Muscle layer of colon (tissue), 2 donors: ENCODE measurements at regions not wholly inside any gene's neighbourhood (a gene's known extent, or its start where the extent isn't known, plus 50 kb on each side); places are given as distances from the start of the nearest gene placed in this dataset.
"Not testable (repeated sequence)": the region's sequence is repeated elsewhere in the genome, so short reads cannot be mapped to it uniquely, and the experiment has no call there.

ENCODE experiments used
- H3K27ac ChIP-seq: one replicate; pipeline ENCODE4 v1.7.0; 2013; ENCODE audit warnings: low read depth, mild to moderate bottlenecking, low read length, moderate library complexity
- H3K27me3 ChIP-seq, 2 donors: one replicate each; pipeline ENCODE4 v1.7.0; 2013; ENCODE audit warnings: low read length in 2 of 2, mild to moderate bottlenecking in 2 of 2; ENCODE audit not compliant: insufficient read depth in 2 of 2, control insufficient read depth in 1 of 2
- H3K36me3 ChIP-seq: one replicate; pipeline ENCODE4 v1.7.0; 2013; ENCODE audit warnings: mild to moderate bottlenecking, low read length; ENCODE audit not compliant: insufficient read depth
- H3K4me1 ChIP-seq: one replicate; pipeline ENCODE4 v1.7.0; 2013; ENCODE audit warnings: mild to moderate bottlenecking, low read length; ENCODE audit not compliant: insufficient read depth
- H3K4me3 ChIP-seq, 2 donors: one replicate each; pipeline ENCODE4 v1.7.0; 2013; ENCODE audit warnings: low read length in 2 of 2, low read depth in 1 of 2, mild to moderate bottlenecking in 1 of 2, moderate library complexity in 1 of 2
- H3K9ac ChIP-seq: one replicate; pipeline ENCODE4 v1.7.0; 2013; ENCODE audit warnings: low read length
- H3K9me3 ChIP-seq: one replicate; pipeline ENCODE4 v1.7.0; 2013; ENCODE audit warnings: mild to moderate bottlenecking, low read length
- donor health status: abdominal sarcoma.
- donor health status: Adenocarcinoma of cecum.

DNA sequence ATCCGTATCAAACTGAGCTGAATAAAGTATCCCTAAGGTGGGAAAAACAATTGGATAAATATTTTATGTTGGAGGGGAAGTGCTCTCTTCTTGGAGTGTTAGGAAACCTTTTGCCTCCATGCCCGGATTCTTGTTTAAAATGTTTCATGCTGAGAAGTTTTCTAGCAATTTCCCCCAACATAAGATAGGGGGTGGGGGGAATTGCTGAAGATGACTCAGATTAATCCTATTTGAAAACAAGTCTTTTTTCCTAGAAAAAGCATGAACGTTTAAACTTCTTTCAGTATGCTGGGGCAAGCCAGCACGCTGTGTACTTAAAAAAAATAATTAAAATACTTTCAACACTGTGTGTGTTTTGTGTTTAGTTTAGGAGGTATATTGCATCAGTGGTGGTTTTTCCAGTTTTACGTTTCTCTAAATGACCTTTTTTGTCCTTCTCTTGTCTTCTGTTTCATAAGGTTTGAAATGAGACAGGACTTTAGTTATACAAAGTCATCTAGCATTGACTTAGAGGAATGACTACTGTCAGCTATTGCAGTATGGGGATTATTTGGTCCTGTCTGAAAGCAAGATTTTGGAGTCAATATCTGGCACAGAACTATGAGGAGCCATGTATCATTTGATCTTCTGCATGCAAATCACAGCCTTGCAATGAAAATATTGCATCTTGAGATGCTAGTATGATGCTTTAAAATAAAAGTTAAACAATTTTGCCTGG is 295.9 kb downstream of the GATA3 start:
- Histone ChIP-seq H3K9me3 (no peaks in the 10 kb centered on the region), H3K4me1 (no peaks in the 10 kb centered on the region), H3K27ac (no peak overlapping the region), H3K27me3 (no peaks in the 10 kb centered on the region), H3K4me3 (no peak overlapping the region), H3K9ac (no peak overlapping the region), H3K36me3 (no peaks in the 10 kb centered on the region)

DNA sequence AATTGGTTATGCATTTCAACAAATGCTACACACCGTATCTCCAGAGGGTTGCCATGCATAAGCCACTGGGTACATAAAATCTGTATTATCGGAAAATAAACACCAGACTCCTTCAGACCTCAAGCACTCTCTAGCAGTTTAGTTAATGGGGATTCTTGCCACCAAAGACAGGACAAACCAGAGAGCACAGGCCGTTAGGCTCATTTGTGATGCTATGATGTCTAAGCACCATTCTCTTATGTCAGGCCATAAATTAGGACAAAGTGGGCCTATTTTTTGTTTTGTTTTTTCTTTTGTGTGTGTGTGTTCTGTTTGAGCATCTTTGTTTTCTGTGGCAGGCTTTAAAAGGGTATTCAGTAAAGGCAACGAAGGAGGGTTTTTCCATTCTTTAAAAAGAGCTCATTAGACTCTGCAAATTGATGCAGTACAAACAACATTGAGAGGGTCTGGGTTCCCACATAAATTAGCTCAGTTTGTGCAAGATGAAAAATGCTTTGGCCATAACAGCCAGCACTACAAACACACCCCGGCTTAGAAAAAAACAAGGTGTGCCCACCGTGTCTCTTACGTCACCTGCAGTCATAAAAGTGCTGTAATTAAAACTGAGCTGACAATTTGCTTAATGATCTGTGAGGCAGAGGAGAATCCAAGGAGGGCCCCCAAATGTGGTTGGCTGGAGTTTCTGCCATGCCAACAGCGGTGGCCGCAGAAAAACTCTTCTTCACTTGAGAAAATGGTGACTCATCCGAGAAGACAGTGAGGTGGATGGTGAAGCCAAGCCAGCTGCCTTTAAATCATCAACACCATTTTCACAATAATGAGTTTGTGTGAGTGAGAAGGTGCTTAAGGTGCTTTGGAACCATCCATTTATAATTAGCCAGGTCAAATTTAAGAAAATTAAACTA is 297.9 kb downstream of the GATA3 start:
- H3K27me3 ChIP-seq, result no peaks in the 10 kb centered on the region
- H3K4me1 ChIP-seq, result no peaks in the 10 kb centered on the region
- H3K27ac ChIP-seq, result no peak overlapping the region
- H3K9me3 ChIP-seq, result no peaks in the 10 kb centered on the region
- H3K9ac ChIP-seq, result no peak overlapping the region
- H3K4me3 ChIP-seq, result no peak overlapping the region
- H3K36me3 ChIP-seq, result no peaks in the 10 kb centered on the region

DNA sequence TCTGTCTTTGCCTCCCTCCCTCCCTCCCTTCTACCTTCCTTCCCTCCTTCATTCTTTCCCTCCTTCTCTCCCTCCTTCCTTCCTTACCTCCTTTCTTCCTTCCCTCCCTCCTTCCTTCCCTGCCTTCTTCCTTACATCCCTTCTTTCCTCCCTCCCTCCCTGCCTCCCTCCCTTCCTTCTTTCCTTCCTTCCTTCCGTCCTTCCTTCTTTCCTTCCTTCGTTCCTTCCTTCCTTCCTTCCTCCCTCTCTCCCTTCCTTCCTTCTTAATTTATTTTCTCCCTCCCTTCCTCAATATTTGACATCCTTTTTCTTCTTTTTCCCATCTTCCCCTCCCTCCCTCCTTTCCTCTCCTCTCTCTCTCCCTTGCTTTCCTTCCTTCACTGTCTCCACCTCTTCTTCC is 301.8 kb downstream of the GATA3 start:
- Histone ChIP-seq H3K9ac (no peak overlapping the region), H3K4me1 (no peaks in the 10 kb centered on the region), H3K27me3 (no peaks in the 10 kb centered on the region), H3K36me3 (no peaks in the 10 kb centered on the region), H3K27ac (no peak overlapping the region), H3K4me3 (no peak overlapping the region), H3K9me3 (no peaks in the 10 kb centered on the region)

DNA sequence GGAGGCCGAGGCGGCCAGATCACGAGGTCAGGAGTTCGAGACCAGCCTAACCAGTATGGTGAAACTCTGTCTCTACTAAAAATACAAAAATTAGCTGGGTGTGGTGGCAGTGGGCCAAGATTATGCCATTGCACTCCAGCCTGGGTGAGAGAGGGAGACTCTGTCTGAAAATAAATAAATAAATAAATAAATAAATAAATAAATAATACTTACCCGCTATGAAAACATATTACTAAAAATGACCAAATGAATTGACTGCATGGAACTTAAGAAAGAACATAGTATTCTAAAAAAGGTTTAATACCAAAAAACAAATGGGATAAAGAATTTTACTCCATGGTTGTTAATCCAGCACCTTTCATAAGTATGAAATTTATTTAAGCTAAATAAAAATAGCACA is 305.0 kb downstream of the GATA3 start:
- no peak overlapping the region for H3K27ac ChIP-seq
- H3K9me3 ChIP-seq, result no peaks in the 10 kb centered on the region
- H3K4me1 ChIP-seq, result no peaks in the 10 kb centered on the region
- no peaks in the 10 kb centered on the region for H3K36me3 ChIP-seq
- no peak overlapping the region for H3K9ac ChIP-seq
- no peaks in the 10 kb centered on the region for H3K27me3 ChIP-seq
- no peak overlapping the region for H3K4me3 ChIP-seq

DNA sequence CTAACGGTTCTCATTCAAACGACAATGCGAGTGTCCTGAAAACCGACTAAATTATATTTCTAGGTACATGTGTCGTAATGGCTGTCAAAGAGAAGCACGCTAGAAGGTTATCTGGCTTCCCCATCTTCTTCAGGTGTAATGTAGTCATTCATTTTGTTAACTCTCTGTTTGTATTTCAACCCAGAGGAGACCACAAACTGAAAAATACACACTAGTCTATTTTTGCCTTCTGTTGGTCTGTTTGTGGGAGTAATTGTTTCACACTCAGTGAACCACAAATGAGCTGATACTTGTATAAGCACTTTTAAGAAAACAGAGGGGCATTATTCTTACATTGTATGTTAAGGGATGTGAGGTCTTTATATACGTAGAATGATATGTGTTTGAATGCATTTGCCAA is 305.9 kb downstream of the GATA3 start:
- Histone ChIP-seq H3K9me3 (no peaks in the 10 kb centered on the region), H3K4me3 (no peak overlapping the region), H3K27me3 (no peaks in the 10 kb centered on the region), H3K36me3 (no peaks in the 10 kb centered on the region), H3K27ac (no peak overlapping the region), H3K4me1 (no peaks in the 10 kb centered on the region), H3K9ac (no peak overlapping the region)

DNA sequence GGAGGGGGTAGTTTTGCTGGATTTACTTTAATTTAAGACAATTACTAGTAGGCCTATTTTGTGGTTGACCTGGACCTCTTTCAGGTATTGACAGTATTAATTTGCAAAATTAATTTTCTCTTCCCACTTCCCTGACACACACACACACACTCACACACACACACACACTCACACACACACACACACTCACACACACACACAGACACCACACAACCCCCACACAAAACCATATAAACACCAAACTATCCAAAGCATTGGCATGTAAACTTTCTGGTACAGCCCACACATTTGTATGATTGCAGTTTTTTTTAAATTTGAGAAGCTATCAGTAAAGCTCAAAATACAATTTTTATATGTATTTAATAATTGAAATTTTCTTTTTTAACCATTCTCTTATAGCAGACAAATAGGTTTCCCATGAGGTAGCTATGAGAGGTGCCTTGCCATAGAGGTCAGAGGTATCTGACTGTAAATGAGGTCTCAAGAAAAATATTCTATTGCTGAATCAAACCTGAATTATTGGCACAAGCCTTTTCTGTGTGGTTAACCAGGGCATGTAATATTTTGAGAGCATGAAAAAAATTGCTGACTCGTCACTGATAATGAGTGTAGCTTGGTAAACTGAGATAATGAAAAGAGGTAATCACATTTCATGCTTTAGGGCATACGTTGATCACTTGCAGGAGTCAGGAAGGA is 306.5 kb downstream of the GATA3 start:
- Histone ChIP-seq H3K27ac (no peak overlapping the region), H3K9me3 (no peaks in the 10 kb centered on the region), H3K4me3 (no peak overlapping the region), H3K4me1 (no peaks in the 10 kb centered on the region), H3K36me3 (no peaks in the 10 kb centered on the region), H3K27me3 (no peaks in the 10 kb centered on the region), H3K9ac (no peak overlapping the region)

DNA sequence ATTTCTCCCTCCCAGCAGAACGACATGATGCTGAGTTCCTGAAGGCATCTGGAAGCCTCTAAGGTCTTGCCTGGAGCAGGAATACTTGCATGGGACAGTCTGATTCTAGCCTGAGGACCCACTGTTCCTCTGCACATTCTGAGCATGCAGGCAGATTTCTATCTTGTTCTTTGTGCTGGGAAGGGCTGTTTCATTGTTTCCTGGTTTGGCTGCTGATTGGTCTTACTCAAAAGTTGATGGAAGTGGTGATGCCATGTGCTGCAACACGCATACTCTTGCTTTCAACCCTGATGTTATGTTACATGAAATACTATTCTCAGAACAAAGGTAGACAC is 307.0 kb downstream of the GATA3 start:
- Histone ChIP-seq H3K27ac (no peak overlapping the region), H3K4me1 (no peaks in the 10 kb centered on the region)

DNA sequence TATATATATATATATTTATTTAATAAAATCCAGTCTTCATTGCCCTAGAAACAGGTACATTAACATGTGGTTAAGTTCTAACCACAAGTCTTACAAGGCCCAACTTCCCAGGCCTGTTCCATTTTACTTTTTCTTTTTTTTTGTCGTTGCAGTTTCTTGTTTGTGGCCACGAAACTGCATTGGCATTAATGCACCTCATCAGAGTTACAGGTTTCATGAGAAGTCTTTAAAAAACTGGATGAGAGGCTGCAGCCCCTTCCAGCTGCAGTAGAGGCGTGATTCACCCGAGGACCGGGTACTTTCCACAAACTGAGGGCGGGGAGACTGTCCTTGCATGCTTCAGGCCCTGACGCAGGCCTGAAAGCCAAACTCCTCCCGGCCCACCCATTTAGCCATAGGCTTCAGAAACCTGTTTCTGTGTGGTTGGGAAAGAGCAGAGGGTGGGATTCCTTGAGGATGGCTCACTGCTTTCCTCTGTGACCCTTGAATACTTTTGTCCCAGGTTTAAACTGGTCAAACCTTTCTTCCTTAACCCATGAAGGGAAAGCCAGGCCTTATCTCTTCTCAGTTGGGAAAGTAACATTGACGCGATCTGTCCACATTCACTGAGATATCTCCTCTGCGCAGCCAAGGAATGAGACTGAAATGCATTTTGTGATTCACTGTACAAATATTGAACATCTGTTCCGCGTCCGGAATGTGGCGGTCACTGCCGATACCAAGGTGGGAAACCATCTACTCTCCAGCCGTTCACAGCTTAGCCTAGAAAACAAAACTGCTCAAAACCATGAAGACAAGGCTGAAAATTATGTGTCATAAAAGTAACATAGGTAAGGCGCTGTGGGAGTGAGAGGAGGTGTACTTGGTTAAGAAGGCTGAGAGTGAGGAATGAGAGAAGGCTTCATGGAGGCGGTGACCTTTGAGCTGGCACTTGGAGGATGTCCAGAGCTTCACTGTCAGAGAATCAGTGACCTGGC is 311.7 kb downstream of the GATA3 start:
- H3K9ac ChIP-seq, result no peak overlapping the region
- no peak overlapping the region for H3K27ac ChIP-seq
- H3K4me3 ChIP-seq, result no peak overlapping the region
- no peaks in the 10 kb centered on the region for H3K27me3 ChIP-seq
- no peaks in the 10 kb centered on the region for H3K4me1 ChIP-seq
- no peaks in the 10 kb centered on the region for H3K9me3 ChIP-seq
- no peaks in the 10 kb centered on the region for H3K36me3 ChIP-seq

More for the DNA sequence above, 307.0 kb downstream of the GATA3 start:
- H3K27me3 ChIP-seq, result no peaks in the 10 kb centered on the region
- H3K36me3 ChIP-seq, result no peaks in the 10 kb centered on the region
- no peaks in the 10 kb centered on the region for H3K9me3 ChIP-seq
- no peak overlapping the region for H3K4me3 ChIP-seq
- H3K9ac ChIP-seq, result no peak overlapping the region

DNA sequence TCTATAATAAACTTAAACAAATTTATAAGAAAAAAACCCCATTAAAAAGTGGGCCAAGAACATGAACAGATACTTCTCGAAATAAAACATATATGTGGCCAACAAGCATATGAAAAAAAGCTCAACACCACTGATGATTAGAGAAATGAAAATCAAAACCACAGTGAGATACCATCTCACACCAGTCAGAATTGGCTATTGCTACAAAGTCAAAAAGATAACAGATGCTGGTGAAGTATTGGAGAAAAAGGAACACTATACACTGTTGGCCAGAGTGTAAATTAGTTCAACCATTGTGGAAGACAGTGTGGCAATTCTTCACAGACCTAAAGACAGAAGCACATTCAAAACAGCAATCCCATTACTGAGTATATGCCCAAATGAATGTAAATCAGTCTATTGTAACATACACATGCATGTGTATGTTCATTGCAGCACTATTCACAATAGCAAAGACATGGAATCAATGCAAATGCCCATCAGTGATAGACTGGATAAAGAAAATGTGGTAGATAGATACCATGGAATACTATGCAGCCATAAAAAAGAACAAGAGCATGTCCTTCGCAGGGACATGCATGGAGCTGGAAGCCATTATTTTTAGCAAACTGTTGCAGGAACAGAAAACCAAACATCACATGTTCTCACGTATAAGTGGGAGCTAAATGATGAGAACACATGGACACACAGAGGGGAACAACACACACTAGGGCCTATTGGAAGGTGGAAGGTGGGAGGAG is 313.4 kb downstream of the GATA3 start:
- H3K4me3 ChIP-seq, H3K4me1 ChIP-seq, H3K27me3 ChIP-seq, H3K9me3 ChIP-seq, H3K9ac ChIP-seq, H3K27ac ChIP-seq, H3K36me3 ChIP-seq: not testable (repeated sequence)

DNA sequence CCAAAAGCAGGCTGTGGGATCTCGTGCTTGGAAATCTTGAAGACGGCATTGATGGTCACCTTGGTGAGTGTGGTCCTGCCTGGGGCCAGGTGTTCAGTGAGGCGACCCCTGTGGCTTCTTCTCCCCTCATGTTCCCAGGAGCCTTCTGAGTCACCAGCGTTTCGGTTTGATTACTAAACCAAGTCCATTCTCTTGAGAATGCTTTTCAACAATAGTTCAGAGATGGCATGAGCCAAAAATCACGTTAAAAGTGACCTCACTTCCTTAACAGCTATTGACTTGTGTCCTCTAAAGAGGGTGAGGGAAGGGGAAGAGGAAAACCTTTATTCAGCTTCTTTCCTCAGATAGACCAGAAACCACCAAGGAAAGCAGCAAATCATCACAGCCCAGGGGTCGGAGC is 315.2 kb downstream of the GATA3 start:
- H3K9me3 ChIP-seq, result no peaks in the 10 kb centered on the region
- no peaks in the 10 kb centered on the region for H3K27me3 ChIP-seq
- no peak overlapping the region for H3K9ac ChIP-seq
- H3K4me1 ChIP-seq, result no peaks in the 10 kb centered on the region
- no peaks in the 10 kb centered on the region for H3K36me3 ChIP-seq
- no peak overlapping the region for H3K27ac ChIP-seq
- H3K4me3 ChIP-seq, result no peak overlapping the region
